Motor neuron (in vitro differentiated cells): ENCODE measurements at regions not wholly inside any gene's neighbourhood (a gene's known extent, or its start where the extent isn't known, plus 50 kb on each side); places are given as distances from the start of the nearest gene placed in this dataset.

Source experiments
- ATAC-seq, 8 experiments: fragments of 200-7000 bp; cut with Tn5 transposase; replicated peaks in 6 of 8; 2 replicates each; pipeline ENCODE4 v1.8.0; 2021; ENCODE audit warnings: mild to moderate bottlenecking in 8 of 8, moderate library complexity in 8 of 8
- H3K27ac ChIP-seq, 2 donors: fragments of 250-450 bp; sonication (Bioruptor Pico); 2 replicates each; pipeline ENCODE4 v1.9.0; 2021; ENCODE audit warnings: antibody characterized with exemption in 2 of 2, mild to moderate bottlenecking in 2 of 2, moderate library complexity in 1 of 2
- H3K4me1 ChIP-seq, 2 donors: fragments of 250-450 bp; sonication (Bioruptor Pico); replicated peaks in 1 of 2; 2 replicates each; pipeline ENCODE4 v1.6.1; 2021; ENCODE audit warnings: antibody characterized with exemption in 2 of 2, mild to moderate bottlenecking in 2 of 2, moderate library complexity in 1 of 2
- H3K4me3 ChIP-seq, 5 donors: fragments of 250-450 bp; sonication (Bioruptor Pico); 2 replicates each; pipeline ENCODE4 v1.9.0; 2021; ENCODE audit warnings: antibody characterized with exemption in 5 of 5, mild to moderate bottlenecking in 5 of 5, moderate library complexity in 4 of 5
- WGBS, 10 experiments: fragments of 450-650 bp; shearing (Covaris generic); methylation state at CpG; one replicate each; pipeline ENCODE4 v1.0.0; 2022; 5-methylcytosine and 5-hydroxymethylcytosine counted together
- in situ Hi-C, 9 experiments: fragments of 400-800 bp; cut with MboI; loops; one replicate each; pipeline ENCODE4 v1.15.0; 2021; ENCODE audit warnings: low sequenced_read_pairs in 9 of 9, low pct_unique_long_range_greater_than_20kb in 2 of 9; ENCODE audit not compliant: unreplicated experiment in 9 of 9

DNA sequence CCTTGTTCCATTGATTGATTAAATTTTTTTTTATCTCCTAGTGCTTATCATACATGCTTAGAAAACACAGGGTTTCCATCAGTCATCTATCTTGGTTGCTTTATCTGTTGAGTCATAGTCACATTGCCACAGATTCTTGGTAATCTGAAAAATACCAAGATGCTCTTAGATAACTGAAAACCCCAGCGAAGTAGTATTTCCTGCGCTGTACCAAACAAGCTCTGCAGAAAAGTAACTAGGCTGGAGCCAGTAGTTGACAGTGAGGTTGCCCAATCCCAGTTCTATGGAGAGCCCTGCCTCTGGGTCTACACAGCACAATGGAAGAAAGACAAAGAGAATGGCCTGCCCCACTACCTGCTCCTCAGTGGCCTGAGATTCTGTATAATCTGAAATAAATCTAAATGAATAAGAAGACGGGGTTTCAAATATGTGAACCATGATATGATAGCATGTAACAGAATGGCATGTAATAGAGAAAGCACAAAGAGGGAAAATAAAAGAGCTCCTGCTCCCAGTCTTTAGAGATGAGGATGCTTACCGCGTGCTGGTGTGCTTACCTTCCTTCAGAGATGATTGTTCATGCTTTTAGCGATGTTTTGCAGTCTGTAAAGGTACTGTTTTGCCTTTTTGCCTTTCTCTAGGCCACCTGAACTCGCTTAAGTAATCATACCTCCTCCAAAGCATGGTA is 55.3 kb upstream of the RAPGEF2 start:
- in situ Hi-C loops: no loop called here
- WGBS, 10 experiments: 40 to 100% (median 94%) methylated on average over 1 to 7 of the region's 7 CpGs
- peaks cover 28 to 46% of the 10 kb centered on the region in 2 donors for H3K4me1 ChIP-seq
- H3K4me3 ChIP-seq: no peak overlapping the region
- H3K27ac ChIP-seq: peak overlapping the region; percentile 67 to 85
- peak in 7 of 8 experiments; percentile 34 to 55 (median 49) for ATAC-seq

DNA sequence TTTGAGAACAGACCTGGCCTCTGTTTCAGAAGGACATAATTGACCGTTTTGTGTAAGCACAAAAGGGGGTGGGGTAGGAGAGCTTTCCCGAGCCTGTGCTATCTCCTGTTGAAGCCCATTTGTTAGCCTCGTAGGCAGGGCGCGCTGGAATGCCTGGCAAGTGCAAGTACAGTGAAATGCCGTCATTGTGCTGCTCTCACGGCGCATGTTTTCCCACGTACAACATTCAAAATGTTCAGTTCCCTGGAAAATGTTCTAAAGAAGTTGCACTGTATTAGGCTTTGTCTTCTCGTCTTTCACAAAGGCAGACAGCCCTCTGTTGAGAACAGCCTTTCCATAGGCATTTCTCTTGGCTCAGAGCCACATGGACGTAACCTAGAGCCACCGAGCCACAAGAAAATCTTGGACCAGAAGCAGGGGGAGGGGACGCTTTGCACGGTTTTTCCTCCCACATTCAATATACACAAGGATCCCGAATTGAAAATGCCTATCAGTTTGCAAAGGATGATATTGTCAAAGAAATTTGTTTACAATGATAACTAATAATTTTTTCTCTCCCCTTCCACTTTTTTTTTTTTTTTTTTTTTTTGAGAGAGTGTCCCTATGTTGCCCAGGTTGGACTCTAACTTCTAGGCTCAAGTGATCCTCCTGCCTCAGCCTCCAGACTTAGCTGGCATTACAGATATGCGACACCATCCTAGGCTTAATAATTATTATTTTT is 54.6 kb upstream of the RAPGEF2 start:
- ATAC-seq: peak; percentile 87 to 99 (median 96)
- no peak overlapping the region for H3K4me3 ChIP-seq
- peak overlapping the region; percentile 67 to 85 for H3K27ac ChIP-seq
- WGBS, 10 experiments: 11 to 80% (median 44%) methylated on average over 3 to 9 of the region's 16 CpGs
- in situ Hi-C loops: no loop called here
- H3K4me1 ChIP-seq: peaks cover 28 to 46% of the 10 kb centered on the region in 2 donors

DNA sequence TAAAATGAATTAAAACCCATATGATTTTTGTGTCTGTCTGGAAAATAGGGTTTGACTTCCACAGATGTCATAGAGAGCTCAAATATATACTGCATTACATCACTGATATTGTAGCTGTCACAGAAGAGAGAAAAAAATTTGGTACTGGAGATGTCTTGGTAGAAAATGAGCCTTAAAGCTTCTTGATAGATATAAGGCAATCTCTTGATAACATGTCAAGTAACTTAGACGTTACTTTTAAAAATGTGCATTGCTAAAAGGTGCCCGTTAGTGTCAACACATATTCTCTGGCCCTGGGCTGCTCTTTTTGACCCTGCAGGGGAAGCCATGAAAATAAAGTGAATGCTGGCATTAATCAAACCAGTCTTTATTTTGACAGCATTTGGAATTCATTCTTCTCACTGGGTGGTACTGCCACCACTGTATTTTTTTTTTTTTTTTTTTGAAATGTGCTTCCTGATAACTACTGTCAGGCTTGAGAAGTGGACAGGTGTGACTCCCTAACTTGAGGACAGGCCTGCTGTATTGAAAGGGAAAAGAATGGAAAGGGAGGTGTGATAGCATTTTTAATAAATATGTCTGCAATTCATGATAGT is 53.0 kb upstream of the RAPGEF2 start:
- WGBS, 10 experiments: 4 to 83% (median 42%) methylated on average over 1 to 2 of the region's 2 CpGs
- ATAC-seq: no peak
- in situ Hi-C loops: no loop called here
- Histone ChIP-seq H3K4me3 (no peak overlapping the region), H3K27ac (no peak overlapping the region), H3K4me1 (peaks cover 28 to 46% of the 10 kb centered on the region in 2 donors)

- 10 to 68% (median 50%) methylated on average over 2 to 7 of the region's 7 CpGs for WGBS, 10 experiments
- H3K4me3 ChIP-seq: no peak overlapping the region
- H3K4me1 ChIP-seq: peaks cover 37 to 57% of the 10 kb centered on the region in 2 donors
- in situ Hi-C loops: no loop called here
- H3K27ac ChIP-seq: peak overlapping the region in 1 of 2 donors; percentile 40
- peak in 2 of 8 experiments; percentile 3 to 19 for ATAC-seq
Observed at GRCh38 chr4:159051245-159052071, 51.4 kb upstream of the RAPGEF2 start.

DNA sequence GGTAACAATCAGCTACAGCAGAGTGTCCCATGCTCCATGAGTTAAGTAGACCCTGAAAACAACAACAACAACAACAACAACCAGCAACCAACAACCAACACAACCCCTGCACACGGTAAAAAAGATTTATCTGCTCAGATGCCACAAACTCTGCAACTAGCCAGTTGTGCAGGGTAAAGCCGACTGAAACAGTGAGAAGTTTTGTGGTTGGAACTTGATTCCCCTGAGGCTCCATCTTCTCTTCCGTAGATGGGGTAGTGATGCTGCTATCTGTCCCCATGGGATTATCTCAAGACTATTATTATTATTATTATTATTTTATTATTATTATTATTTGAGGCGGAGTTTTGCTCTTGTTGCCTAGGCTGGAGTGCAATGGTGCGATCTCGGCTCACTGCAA is 50.6 kb upstream of the RAPGEF2 start:
- Histone ChIP-seq H3K27ac (no peak overlapping the region), H3K4me3 (no peak overlapping the region), H3K4me1 (peaks cover 37 to 57% of the 10 kb centered on the region in 2 donors)
- in situ Hi-C loops: no loop called here
- WGBS, 10 experiments: 28 to 100% (median 90%) methylated on average over 1 to 6 of the region's 6 CpGs; no CpG with 5 or more reads in 3 of the 10 experiments
- ATAC-seq: no peak
